ENCODE measurements at regions not wholly inside any gene's neighbourhood (a gene's known extent, or its start where the extent isn't known, plus 50 kb on each side); places are given as distances from the start of the nearest gene placed in this dataset.

GRCh38 chr1:194208674-194209073, 1022.3 kb upstream of the B3GALT2 start:
- H3K4me1 ChIP-seq (ENCODE audit: control insufficient read depth, insufficient read depth, low read length), result no peaks in the 10 kb centered on the region
- no peak overlapping the region for H3K27ac ChIP-seq (ENCODE audit: low read depth, low read length)
- no peak for DNase-seq
- H3K9ac ChIP-seq (ENCODE audit: extremely low read depth, low read length, poor library complexity, severe bottlenecking), result no peak overlapping the region
- no peaks in the 10 kb centered on the region for H3K9me3 ChIP-seq (ENCODE audit: control insufficient read depth, low read length)
- H3K27me3 Mint-ChIP-seq (ENCODE audit: insufficient read depth), result no peaks in the 10 kb centered on the region
- H3K4me3 ChIP-seq (ENCODE audit: low read length), result no peak overlapping the region
- TF ChIP-seq CTCF (conservative IDR thresholded peaks at IDR 0.05), result no peak
- H3K9me3 Mint-ChIP-seq, result peaks cover 4% of the 10 kb centered on the region
- H3K27ac Mint-ChIP-seq, result no peak overlapping the region
- no peak overlapping the region for H3K4me3 Mint-ChIP-seq
- no peaks in the 10 kb centered on the region for H3K27me3 ChIP-seq (ENCODE audit: control insufficient read depth, insufficient read depth, low read length, poor library complexity, severe bottlenecking)
- no peaks in the 10 kb centered on the region for H3K36me3 ChIP-seq (ENCODE audit: control insufficient read depth, insufficient read depth, low read length)
- no CpG with 5 or more reads among the region's 1 CpG for WGBS, 2 experiments (ENCODE audit: insufficient coverage in 1 of 2, insufficient read length in 1 of 2)
- H3K4me1 Mint-ChIP-seq, result peaks cover 4% of the 10 kb centered on the region
- no peaks in the 10 kb centered on the region for H3K36me3 Mint-ChIP-seq (ENCODE audit: low read depth)

- H3K27me3 Mint-ChIP-seq (ENCODE audit: insufficient read depth), result no peaks in the 10 kb centered on the region
- H3K4me1 Mint-ChIP-seq, result no peaks in the 10 kb centered on the region
- H3K36me3 ChIP-seq (ENCODE audit: control insufficient read depth, insufficient read depth, low read length), result no peaks in the 10 kb centered on the region
- H3K9me3 Mint-ChIP-seq, result no peaks in the 10 kb centered on the region
- WGBS, 2 experiments (ENCODE audit: insufficient coverage in 1 of 2, insufficient read length in 1 of 2), result 98 to 100% methylated on average over 3 to 4 of the region's 4 CpGs
- H3K27me3 ChIP-seq (ENCODE audit: control insufficient read depth, insufficient read depth, low read length, poor library complexity, severe bottlenecking), result no peaks in the 10 kb centered on the region
- no peak for DNase-seq
- no peaks in the 10 kb centered on the region for H3K9me3 ChIP-seq (ENCODE audit: control insufficient read depth, low read length)
- H3K4me3 ChIP-seq (ENCODE audit: low read length), result no peak overlapping the region
- no peaks in the 10 kb centered on the region for H3K36me3 Mint-ChIP-seq (ENCODE audit: low read depth)
- no peak overlapping the region for H3K27ac ChIP-seq (ENCODE audit: low read depth, low read length)
- H3K27ac Mint-ChIP-seq, result no peak overlapping the region
- no peak overlapping the region for H3K9ac ChIP-seq (ENCODE audit: extremely low read depth, low read length, poor library complexity, severe bottlenecking)
- H3K4me3 Mint-ChIP-seq, result no peak overlapping the region
- H3K4me1 ChIP-seq (ENCODE audit: control insufficient read depth, insufficient read depth, low read length), result no peaks in the 10 kb centered on the region
- TF ChIP-seq CTCF (conservative IDR thresholded peaks at IDR 0.05), result no peak
These were observed 1010.1 kb upstream of the B3GALT2 start for GRCh38 chr1:194196562-194196961.

- no peaks in the 10 kb centered on the region for H3K36me3 Mint-ChIP-seq (ENCODE audit: low read depth)
These were observed 1008.3 kb upstream of the B3GALT2 start for GRCh38 chr1:194194724-194195123.

More at GRCh38 chr1:194194724-194195123, 1008.3 kb upstream of the B3GALT2 start:
- Histone ChIP-seq H3K4me3 (ENCODE audit: low read length) (no peak overlapping the region), H3K9me3 (ENCODE audit: control insufficient read depth, low read length) (no peaks in the 10 kb centered on the region), H3K27ac (ENCODE audit: low read depth, low read length) (no peak overlapping the region), H3K36me3 (ENCODE audit: control insufficient read depth, insufficient read depth, low read length) (no peaks in the 10 kb centered on the region), H3K9ac (ENCODE audit: extremely low read depth, low read length, poor library complexity, severe bottlenecking) (no peak overlapping the region), H3K4me1 (ENCODE audit: control insufficient read depth, insufficient read depth, low read length) (no peaks in the 10 kb centered on the region), H3K27me3 (ENCODE audit: control insufficient read depth, insufficient read depth, low read length, poor library complexity, severe bottlenecking) (no peaks in the 10 kb centered on the region)
- no peak for TF ChIP-seq CTCF (conservative IDR thresholded peaks at IDR 0.05)
- Mint-ChIP-seq H3K4me1 (no peaks in the 10 kb centered on the region), H3K4me3 (no peak overlapping the region), H3K27me3 (ENCODE audit: insufficient read depth) (no peaks in the 10 kb centered on the region), H3K27ac (no peak overlapping the region), H3K9me3 (no peaks in the 10 kb centered on the region)
- WGBS, 2 experiments (ENCODE audit: insufficient coverage in 1 of 2, insufficient read length in 1 of 2), result 96% methylated on average over 2 of the region's 2 CpGs; no CpG with 5 or more reads in 1 of the 2 experiments
- no peak for DNase-seq
